Body of pancreas (tissue), 4 donors: ENCODE measurements at regions not wholly inside any gene's neighbourhood (a gene's known extent, or its start where the extent isn't known, plus 50 kb on each side); places are given as distances from the start of the nearest gene placed in this dataset.

ENCODE experiments used
- ATAC-seq: fragments of 150-250 bp; one replicate; pipeline ENCODE4 v1.9.1; 2016
- DNase-seq, 4 donors: peaks; one replicate each; pipeline ENCODE4 v3.0.0-alpha.2; 2019
- H3K27ac ChIP-seq, 4 donors: fragments of 200-600 bp; sonication (generic); 1 replicate in 3 of 4; 2 replicates in 1 of 4; pipeline versions ENCODE4 v1.5.1 to v1.6.1; 2016 to 2019; ENCODE audit warnings: mild to moderate bottlenecking in 1 of 4, mixed read lengths in 1 of 4, moderate library complexity in 1 of 4
- H3K27me3 ChIP-seq, 2 donors: fragments of 200-600 bp; sonication (generic); one replicate each; pipeline ENCODE4 v1.6.0; 2016; ENCODE audit warnings: mild to moderate bottlenecking in 1 of 2
- H3K36me3 ChIP-seq, 2 donors: fragments of 200-600 bp; sonication (generic); replicated peaks in 1 of 2; 2 replicates each; pipeline ENCODE4 v1.5.1; 2016; ENCODE audit warnings: low read depth in 2 of 2; ENCODE audit not compliant: insufficient read depth in 1 of 2
- H3K4me1 ChIP-seq: fragments of 200-600 bp; sonication (generic); one replicate; pipeline ENCODE4 v1.6.0; 2016
- H3K4me3 ChIP-seq, 2 donors: fragments of 200-600 bp; sonication (generic); 1 replicate in 1 of 2; 2 replicates in 1 of 2; pipeline ENCODE4 v1.5.1; 2016 to 2019
- H3K9me3 ChIP-seq, 3 donors: fragments of 200-600 bp; sonication (generic); 1 replicate in 2 of 3; 2 replicates in 1 of 3; pipeline ENCODE4 v1.5.1; 2016
- CTCF ChIP-seq, 7 experiments: fragments of 450-650 bp in 4 of 7; fragments of 200-600 bp in 3 of 7; sonication (generic) in 3 of 7; IDR thresholded peaks; one replicate each; pipeline ENCODE4 v1.5.1; 2016 to 2019; ENCODE audit warnings: antibody characterized with exemption in 7 of 7
- POLR2A ChIP-seq, 3 donors: fragments of 450-650 bp; IDR thresholded peaks; one replicate each; pipeline ENCODE4 v1.6.1; 2016; ENCODE audit warnings: antibody characterized with exemption in 3 of 3, mild to moderate bottlenecking in 2 of 3
- WGBS, 2 donors: methylation state at CpG; one replicate each; pipeline ENCODE4 v1.1.5; 2017; 5-methylcytosine and 5-hydroxymethylcytosine counted together
- intact Hi-C: fragments of 100-400 bp; cut with DNase I; formaldehyde crosslinking; loops from one replicate; pipeline ENCODE4 v1.15.1; 2023

GRCh38 chr6:123716506-123716905, 79.8 kb upstream of the TRDN start:
- intact Hi-C loops = loop anchor here (10.0 kb wide), 1 partner anchor 302 kb away; no protein-coding TSS in a partner anchor
- 41 to 55% methylated on average over 3 of the region's 3 CpGs for WGBS, 2 donors

GRCh38 chr6:123715006-123715863, 78.5 kb upstream of the TRDN start:
- TF ChIP-seq POLR2A (IDR thresholded peaks at IDR 0.05) = no peak
- TF ChIP-seq CTCF (IDR thresholded peaks at IDR 0.05) = peak; percentile 29 to 67 (median 46)
- intact Hi-C loops = loop anchor here (10.0 kb wide), 1 partner anchor 300 kb away; no protein-coding TSS in a partner anchor
- H3K36me3 ChIP-seq = no peaks in the 10 kb centered on the region
- no peaks in the 10 kb centered on the region for H3K27me3 ChIP-seq
- 42 to 45% methylated on average over 7 of the region's 7 CpGs for WGBS, 2 donors
- DNase-seq = peak in 3 of 4 donors; percentile 13 to 15 (median 13)
- H3K9me3 ChIP-seq = no peaks in the 10 kb centered on the region
- no peak for ATAC-seq
- no peaks in the 10 kb centered on the region for H3K4me1 ChIP-seq
- H3K4me3 ChIP-seq = no peak overlapping the region
- no peak overlapping the region for H3K27ac ChIP-seq

More at GRCh38 chr6:123716506-123716905, 79.8 kb upstream of the TRDN start:
- ATAC-seq (no peak), DNase-seq (no peak)
- no peak overlapping the region for H3K4me3 ChIP-seq
- H3K4me1 ChIP-seq = no peaks in the 10 kb centered on the region
- H3K27me3 ChIP-seq = no peaks in the 10 kb centered on the region
- no peaks in the 10 kb centered on the region for H3K36me3 ChIP-seq
- no peaks in the 10 kb centered on the region for H3K9me3 ChIP-seq
- TF ChIP-seq CTCF (IDR thresholded peaks at IDR 0.05) (no peak), POLR2A (IDR thresholded peaks at IDR 0.05) (no peak)
- H3K27ac ChIP-seq = no peak overlapping the region

- Histone ChIP-seq H3K27ac (no peak overlapping the region), H3K27me3 (no peaks in the 10 kb centered on the region), H3K9me3 (no peaks in the 10 kb centered on the region), H3K4me1 (no peaks in the 10 kb centered on the region), H3K4me3 (no peak overlapping the region), H3K36me3 (no peaks in the 10 kb centered on the region)
- no peak for ATAC-seq
- WGBS, 2 donors = 45% methylated on average over 3 of the region's 3 CpGs
- intact Hi-C loops = loop anchor here (10.0 kb wide), 1 partner anchor 298 kb away; no protein-coding TSS in a partner anchor
- no peak for DNase-seq
- TF ChIP-seq CTCF (IDR thresholded peaks at IDR 0.05) (no peak), POLR2A (IDR thresholded peaks at IDR 0.05) (no peak)
These were observed 76.1 kb upstream of the TRDN start for GRCh38 chr6:123712831-123713230.

- DNase-seq (no peak), ATAC-seq (no peak)
- Histone ChIP-seq H3K9me3 (no peaks in the 10 kb centered on the region), H3K27ac (no peak overlapping the region), H3K4me3 (no peak overlapping the region), H3K36me3 (no peaks in the 10 kb centered on the region), H3K27me3 (no peaks in the 10 kb centered on the region), H3K4me1 (no peaks in the 10 kb centered on the region)
- TF ChIP-seq CTCF (IDR thresholded peaks at IDR 0.05) = no peak
- 59 to 80% methylated on average over 3 of the region's 3 CpGs for WGBS, 2 donors
- intact Hi-C loops = no loop called here
These were observed 66.2 kb upstream of the TRDN start for GRCh38 chr6:123702943-123703342.
